ENCODE measurements at regions not wholly inside any gene's neighbourhood (a gene's known extent, or its start where the extent isn't known, plus 50 kb on each side); places are given as distances from the start of the nearest gene placed in this dataset.

- intact Hi-C loops (cut with micrococcal nuclease): no loop called here
- no peaks in the 10 kb centered on the region for H3K36me3 ChIP-seq
- no peaks in the 10 kb centered on the region for H3K4me1 ChIP-seq
- no peak overlapping the region for H3K27ac ChIP-seq (replicated peaks)
- H3K27me3 ChIP-seq (ENCODE audit: low read depth): no peaks in the 10 kb centered on the region
- H3K4me3 ChIP-seq: no peak overlapping the region
- no peak for DNase-seq
- H3K9me3 ChIP-seq (replicated peaks): no peaks in the 10 kb centered on the region
- no peak for TF ChIP-seq CTCF (IDR thresholded peaks at IDR 0.05; ENCODE audit: borderline replicate concordance)
Observed at GRCh38 chr12:28027947-28028724, 55.6 kb upstream of the PTHLH start.

- H3K27me3 ChIP-seq (ENCODE audit: low read depth): no peaks in the 10 kb centered on the region
- H3K4me1 ChIP-seq: no peaks in the 10 kb centered on the region
- no peaks in the 10 kb centered on the region for H3K36me3 ChIP-seq
- TF ChIP-seq CTCF (IDR thresholded peaks at IDR 0.05; ENCODE audit: borderline replicate concordance): no peak
- intact Hi-C loops (cut with micrococcal nuclease): no loop called here
- no peak overlapping the region for H3K27ac ChIP-seq (replicated peaks)
- H3K4me3 ChIP-seq: no peak overlapping the region
- no peak for DNase-seq
- no peaks in the 10 kb centered on the region for H3K9me3 ChIP-seq (replicated peaks)
Observed at GRCh38 chr12:28032811-28033537, 60.4 kb upstream of the PTHLH start.

GRCh38 chr12:28033538-28033915 lies 61.0 kb upstream of the PTHLH start:
- H3K4me1 ChIP-seq: no peaks in the 10 kb centered on the region
- H3K27ac ChIP-seq (replicated peaks): no peak overlapping the region
- no peak for TF ChIP-seq CTCF (IDR thresholded peaks at IDR 0.05; ENCODE audit: borderline replicate concordance)
- intact Hi-C loops (cut with micrococcal nuclease): no loop called here
- H3K4me3 ChIP-seq: no peak overlapping the region
- no peaks in the 10 kb centered on the region for H3K27me3 ChIP-seq (ENCODE audit: low read depth)
- H3K9me3 ChIP-seq (replicated peaks): no peaks in the 10 kb centered on the region
- DNase-seq: no peak
- H3K36me3 ChIP-seq: no peaks in the 10 kb centered on the region

- Histone ChIP-seq H3K4me1 (no peaks in the 10 kb centered on the region), H3K4me3 (no peak overlapping the region), H3K36me3 (no peaks in the 10 kb centered on the region), H3K27me3 (ENCODE audit: low read depth) (no peaks in the 10 kb centered on the region), H3K27ac (replicated peaks) (no peak overlapping the region), H3K9me3 (replicated peaks) (no peaks in the 10 kb centered on the region)
- intact Hi-C loops (cut with micrococcal nuclease): no loop called here
- DNase-seq: no peak
- no peak for TF ChIP-seq CTCF (IDR thresholded peaks at IDR 0.05; ENCODE audit: borderline replicate concordance)
Observed at GRCh38 chr12:28034271-28034670, 61.7 kb upstream of the PTHLH start.

GRCh38 chr12:28035500-28035899 lies 63.0 kb upstream of the PTHLH start:
- no peaks in the 10 kb centered on the region for H3K36me3 ChIP-seq
- TF ChIP-seq CTCF (IDR thresholded peaks at IDR 0.05; ENCODE audit: borderline replicate concordance): no peak
- no peak for DNase-seq
- no peak overlapping the region for H3K27ac ChIP-seq (replicated peaks)
- no peaks in the 10 kb centered on the region for H3K27me3 ChIP-seq (ENCODE audit: low read depth)
- H3K4me3 ChIP-seq: no peak overlapping the region
- intact Hi-C loops (cut with micrococcal nuclease): no loop called here
- H3K9me3 ChIP-seq (replicated peaks): no peaks in the 10 kb centered on the region
- H3K4me1 ChIP-seq: no peaks in the 10 kb centered on the region
